Stomach (tissue), 8 donors: ENCODE measurements at regions not wholly inside any gene's neighbourhood (a gene's known extent, or its start where the extent isn't known, plus 50 kb on each side); places are given as distances from the start of the nearest gene placed in this dataset.

ENCODE experiments used
- DNase-seq, 2 donors: peaks; one replicate each; pipeline versions ENCODE4 v3.0.0 to v3.0.0-alpha.2; 2013 to 2019
- H3K27ac ChIP-seq, 5 donors: fragments of 200-600 bp in 4 of 5; sonication (generic) in 4 of 5; one replicate each; pipeline ENCODE4 v1.5.1; 2013 to 2019; ENCODE audit warnings: mild to moderate bottlenecking in 1 of 5, moderate library complexity in 1 of 5
- H3K27me3 ChIP-seq, 3 donors: fragments of 200-600 bp; sonication (generic); one replicate each; pipeline ENCODE4 v1.5.1; 2017 to 2019; ENCODE audit warnings: mixed run types in 1 of 3
- H3K36me3 ChIP-seq, 4 donors: fragments of 200-600 bp; sonication (generic); 1 replicate in 3 of 4; 2 replicates in 1 of 4; pipeline ENCODE4 v1.5.1; 2016 to 2019
- H3K4me1 ChIP-seq, 4 donors: fragments of 200-600 bp; sonication (generic); one replicate each; pipeline ENCODE4 v1.5.1; 2016 to 2019
- H3K4me3 ChIP-seq, 4 donors: fragments of 200-600 bp; sonication (generic) in 3 of 4; one replicate each; pipeline ENCODE4 v1.5.1; 2016 to 2019; ENCODE audit warnings: mild to moderate bottlenecking in 1 of 4
- H3K9me3 ChIP-seq, 4 donors: fragments of 200-600 bp; sonication (generic); one replicate each; pipeline ENCODE4 v1.5.1; 2016 to 2019
- EP300 ChIP-seq: sonication (generic); formaldehyde crosslinking; IDR thresholded peaks from one replicate; pipeline ENCODE4 v1.6.1; 2017; ENCODE audit warnings: antibody characterized with exemption
- POLR2A ChIP-seq, 4 donors: fragments of 450-650 bp; IDR thresholded peaks; one replicate each; pipeline ENCODE4 v1.6.1; 2016; ENCODE audit warnings: antibody characterized with exemption in 4 of 4, control low read depth in 2 of 4, mild to moderate bottlenecking in 1 of 4, moderate library complexity in 1 of 4
- POLR2AphosphoS5 ChIP-seq, 3 donors: sonication (generic); formaldehyde crosslinking; IDR thresholded peaks; one replicate each; pipeline ENCODE4 v1.6.1; 2016; ENCODE audit warnings: antibody characterized with exemption in 3 of 3
- WGBS, 5 donors: extraction: QIAGEN DNeasy Blood & Tissue Kit in 3 of 5; methylation state at CpG; one replicate each; pipeline versions ENCODE4 v1.1.5 to v1.1.7; 2013 to 2018; 5-methylcytosine and 5-hydroxymethylcytosine counted together
- intact Hi-C: fragments of 100-400 bp; cut with DNase I; formaldehyde crosslinking; loops from one replicate; pipeline ENCODE4 v1.15.1; 2023; ENCODE audit warnings: low total_unique reads
- TF ChIP-seq, protein P1 (sequence below), 7 experiments: fragments of 450-650 bp in 4 of 7; fragments of 200-600 bp in 3 of 7; sonication (generic) in 3 of 7; IDR thresholded peaks; one replicate each; pipeline ENCODE4 v1.5.1; 2016 to 2019; ENCODE audit warnings: antibody characterized with exemption in 7 of 7, control low read depth in 2 of 7, mild to moderate bottlenecking in 1 of 7
- donor health status: healthy with polysubstance abuse.
- donor health status: Bipolar disorder and iron deficiency.
- donor health status: healthy.

DNA sequence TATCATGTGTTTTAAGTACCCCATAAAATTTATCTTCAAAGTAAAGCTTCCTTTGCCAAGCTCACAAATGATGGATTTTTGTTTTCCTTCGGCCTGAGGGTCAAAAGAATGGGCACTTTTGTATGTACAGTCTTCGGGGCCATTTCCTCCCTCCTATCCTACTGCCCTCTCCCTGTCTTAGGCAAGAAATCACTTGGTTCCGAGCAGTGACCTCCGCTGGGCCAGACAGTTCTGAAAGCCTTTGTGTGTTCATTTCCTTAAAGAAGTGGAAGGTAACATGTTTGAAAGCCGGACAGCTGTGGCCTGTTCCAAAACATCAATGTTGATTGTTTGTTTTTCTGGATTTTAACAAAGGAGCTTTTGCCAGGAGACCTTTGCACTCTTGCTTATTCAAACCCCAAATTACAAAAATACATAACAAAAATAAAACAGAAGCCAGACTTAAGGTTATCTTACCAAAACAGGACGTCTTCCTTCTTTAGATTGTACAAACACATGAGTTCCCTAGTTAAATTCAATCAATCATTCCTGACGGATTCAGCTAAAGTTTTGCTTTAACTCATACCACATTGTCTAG is 110.6 kb upstream of the LIMCH1 start:
- Histone ChIP-seq H3K9me3 (no peaks in the 10 kb centered on the region), H3K27me3 (no peaks in the 10 kb centered on the region), H3K27ac (peak overlapping the region; percentile 2 to 60 (median 45)), H3K4me1 (peaks cover 5 to 28% (median 16%) of the 10 kb centered on the region in 4 donors), H3K4me3 (no peak overlapping the region), H3K36me3 (no peaks in the 10 kb centered on the region)
- no peak for TF ChIP-seq POLR2A (IDR thresholded peaks at IDR 0.05)
- TF ChIP-seq, protein P1, sequence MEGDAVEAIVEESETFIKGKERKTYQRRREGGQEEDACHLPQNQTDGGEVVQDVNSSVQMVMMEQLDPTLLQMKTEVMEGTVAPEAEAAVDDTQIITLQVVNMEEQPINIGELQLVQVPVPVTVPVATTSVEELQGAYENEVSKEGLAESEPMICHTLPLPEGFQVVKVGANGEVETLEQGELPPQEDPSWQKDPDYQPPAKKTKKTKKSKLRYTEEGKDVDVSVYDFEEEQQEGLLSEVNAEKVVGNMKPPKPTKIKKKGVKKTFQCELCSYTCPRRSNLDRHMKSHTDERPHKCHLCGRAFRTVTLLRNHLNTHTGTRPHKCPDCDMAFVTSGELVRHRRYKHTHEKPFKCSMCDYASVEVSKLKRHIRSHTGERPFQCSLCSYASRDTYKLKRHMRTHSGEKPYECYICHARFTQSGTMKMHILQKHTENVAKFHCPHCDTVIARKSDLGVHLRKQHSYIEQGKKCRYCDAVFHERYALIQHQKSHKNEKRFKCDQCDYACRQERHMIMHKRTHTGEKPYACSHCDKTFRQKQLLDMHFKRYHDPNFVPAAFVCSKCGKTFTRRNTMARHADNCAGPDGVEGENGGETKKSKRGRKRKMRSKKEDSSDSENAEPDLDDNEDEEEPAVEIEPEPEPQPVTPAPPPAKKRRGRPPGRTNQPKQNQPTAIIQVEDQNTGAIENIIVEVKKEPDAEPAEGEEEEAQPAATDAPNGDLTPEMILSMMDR (IDR thresholded peaks at IDR 0.05) = no peak
- no peak for TF ChIP-seq EP300
- TF ChIP-seq POLR2AphosphoS5 (IDR thresholded peaks at IDR 0.05) = no peak
- intact Hi-C loops = no loop called here
- 43 to 51% (median 45%) methylated on average over 7 of the region's 7 CpGs for WGBS, 5 donors
- DNase-seq = no peak

DNA sequence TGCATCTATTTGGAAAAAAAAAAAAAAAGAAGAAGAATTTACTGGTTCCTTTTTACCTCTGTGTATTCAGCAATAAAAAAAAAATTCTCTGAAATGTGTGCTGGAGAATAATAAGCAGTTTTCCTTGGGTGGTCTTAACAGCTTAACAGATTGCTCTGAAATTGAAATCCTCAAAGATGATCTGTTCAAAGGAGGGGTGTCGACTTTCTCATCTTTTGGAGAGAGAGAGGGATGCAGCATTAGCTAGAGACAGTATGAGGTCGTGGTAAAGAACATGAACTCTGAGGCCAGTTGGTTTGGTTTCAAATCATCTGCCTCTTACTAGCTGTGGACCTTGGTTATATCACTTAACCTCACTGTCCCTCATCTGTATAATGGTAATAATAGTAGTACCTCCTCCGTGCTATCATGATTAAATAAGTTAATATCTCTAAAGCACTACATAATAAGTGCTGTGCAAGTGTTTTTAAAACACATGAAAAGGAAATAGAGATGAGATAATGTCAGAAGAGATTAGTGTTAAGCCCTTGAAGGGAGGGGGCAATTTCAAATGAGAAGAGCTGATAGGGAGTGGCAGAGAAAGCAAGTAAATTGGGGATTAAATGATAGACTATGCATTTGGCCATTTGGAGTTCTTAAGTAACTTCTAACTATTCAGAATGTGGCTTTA is 109.9 kb upstream of the LIMCH1 start:
- no peaks in the 10 kb centered on the region for H3K9me3 ChIP-seq
- DNase-seq = no peak
- peak overlapping the region in 1 of 5 donors; percentile 60 for H3K27ac ChIP-seq
- TF ChIP-seq, protein P1 (IDR thresholded peaks at IDR 0.05) = no peak
- TF ChIP-seq EP300 (no peak), POLR2AphosphoS5 (IDR thresholded peaks at IDR 0.05) (no peak), POLR2A (IDR thresholded peaks at IDR 0.05) (no peak)
- no peak overlapping the region for H3K4me3 ChIP-seq
- H3K4me1 ChIP-seq = peaks cover 5 to 31% (median 16%) of the 10 kb centered on the region in 4 donors
- WGBS, 5 donors = 46 to 57% (median 48%) methylated on average over 3 of the region's 3 CpGs
- intact Hi-C loops = no loop called here
- H3K27me3 ChIP-seq = no peaks in the 10 kb centered on the region
- H3K36me3 ChIP-seq = no peaks in the 10 kb centered on the region

DNA sequence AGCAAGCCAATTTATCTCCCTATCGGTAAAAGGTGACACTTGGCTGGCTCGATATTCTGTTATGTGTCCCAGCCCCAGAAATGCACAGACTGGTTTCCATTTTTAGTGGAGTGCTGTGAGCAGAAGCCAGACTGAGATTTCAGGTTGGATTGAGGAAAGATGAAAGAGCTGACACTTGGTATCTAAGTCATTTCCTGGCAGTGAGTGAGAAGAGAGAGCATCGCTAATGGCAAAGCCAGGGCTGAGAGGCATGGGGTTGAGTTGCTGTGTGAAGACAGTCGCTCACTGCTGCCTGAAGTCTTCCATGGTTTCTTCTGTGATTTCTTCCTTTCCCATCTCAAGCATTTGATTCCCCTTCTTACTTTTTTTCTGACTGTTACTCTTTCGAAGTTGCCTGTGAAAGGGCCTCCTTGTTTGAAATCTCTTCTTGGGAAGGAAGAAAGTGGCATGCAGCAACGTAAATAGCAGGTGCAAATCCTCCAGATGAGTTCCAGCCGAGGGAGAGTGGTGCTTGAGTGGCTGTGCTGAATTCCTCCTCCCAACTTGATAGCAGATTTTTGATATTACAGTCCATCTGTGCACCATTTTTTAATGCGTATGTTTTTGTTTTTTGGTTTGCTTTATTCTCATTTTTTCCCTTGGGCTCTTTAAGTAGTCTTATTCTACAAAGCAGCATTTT is 109.2 kb upstream of the LIMCH1 start:
- Histone ChIP-seq H3K4me3 (no peak overlapping the region), H3K36me3 (no peaks in the 10 kb centered on the region), H3K9me3 (no peaks in the 10 kb centered on the region), H3K27me3 (no peaks in the 10 kb centered on the region), H3K4me1 (peaks cover 5 to 31% (median 16%) of the 10 kb centered on the region in 4 donors), H3K27ac (no peak overlapping the region)
- WGBS, 5 donors = 63 to 73% (median 69%) methylated on average over 8 of the region's 8 CpGs
- intact Hi-C loops = no loop called here
- DNase-seq = no peak
- no peak for TF ChIP-seq POLR2AphosphoS5 (IDR thresholded peaks at IDR 0.05)
- TF ChIP-seq, protein P1 (IDR thresholded peaks at IDR 0.05) = no peak
- no peak for TF ChIP-seq EP300
- no peak for TF ChIP-seq POLR2A (IDR thresholded peaks at IDR 0.05)

DNA sequence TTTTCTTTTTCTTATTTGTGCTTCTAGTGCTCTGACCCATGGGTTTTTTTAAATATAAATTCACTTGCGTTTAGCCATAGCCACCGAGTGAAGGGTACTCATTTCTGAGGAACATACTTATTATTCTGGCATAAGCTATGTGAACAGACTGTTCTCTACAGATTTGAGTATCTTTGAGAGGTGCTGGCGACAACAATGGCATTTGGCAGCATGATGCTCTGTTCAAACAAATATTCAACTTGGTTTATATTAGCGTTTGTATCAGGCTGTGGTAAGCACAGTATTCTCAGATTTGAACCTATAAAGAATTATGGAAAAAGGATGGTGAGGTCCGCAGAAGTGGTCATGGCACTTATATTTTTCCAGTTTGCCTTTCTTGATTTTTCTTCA is 108.7 kb upstream of the LIMCH1 start:
- no peak overlapping the region for H3K27ac ChIP-seq

More for the DNA sequence above, 108.7 kb upstream of the LIMCH1 start:
- DNase-seq = no peak
- H3K4me1 ChIP-seq = peaks cover 5 to 31% (median 16%) of the 10 kb centered on the region in 4 donors
- no peaks in the 10 kb centered on the region for H3K36me3 ChIP-seq
- WGBS, 5 donors = 80 to 92% (median 86%) methylated on average over 5 of the region's 5 CpGs
- TF ChIP-seq POLR2AphosphoS5 (IDR thresholded peaks at IDR 0.05) = no peak
- TF ChIP-seq, protein P1 (IDR thresholded peaks at IDR 0.05) = no peak
- no peak for TF ChIP-seq EP300
- no peak for TF ChIP-seq POLR2A (IDR thresholded peaks at IDR 0.05)
- H3K9me3 ChIP-seq = no peaks in the 10 kb centered on the region
- no peaks in the 10 kb centered on the region for H3K27me3 ChIP-seq
- intact Hi-C loops = no loop called here
- no peak overlapping the region for H3K4me3 ChIP-seq
